NCI-H2029 (cell line): ENCODE measurements at regions not wholly inside any gene's neighbourhood (a gene's known extent, or its start where the extent isn't known, plus 50 kb on each side); places are given as distances from the start of the nearest gene placed in this dataset.
"Not testable (repeated sequence)": the region's sequence is repeated elsewhere in the genome, so short reads cannot be mapped to it uniquely, and the experiment has no call there.

Experiments used
- DNase-seq: peaks from one replicate; lab custom pipeline; 2025; lab: John Stamatoyannopoulos, UW

DNA sequence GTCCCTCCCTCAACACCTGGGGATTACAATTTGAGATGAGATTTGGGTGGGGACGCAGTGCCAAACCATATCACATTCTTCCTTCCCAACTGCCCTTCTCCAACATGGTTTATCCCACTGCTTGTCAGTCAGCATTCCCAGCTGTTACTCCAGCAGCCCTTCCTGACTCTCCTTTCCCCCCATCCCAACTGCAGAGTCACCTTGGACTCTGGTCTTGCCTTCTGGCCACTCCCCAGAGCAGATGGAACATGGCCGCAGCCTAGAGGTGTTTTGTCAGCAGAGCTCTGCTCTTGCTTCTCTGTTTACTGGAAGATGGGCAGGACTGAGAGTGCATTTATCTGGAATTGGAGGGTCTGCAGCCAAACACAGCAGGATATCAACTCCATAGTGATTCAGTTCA is 51.2 kb upstream of the MEX3C start:
- DNase-seq: no peak

DNA sequence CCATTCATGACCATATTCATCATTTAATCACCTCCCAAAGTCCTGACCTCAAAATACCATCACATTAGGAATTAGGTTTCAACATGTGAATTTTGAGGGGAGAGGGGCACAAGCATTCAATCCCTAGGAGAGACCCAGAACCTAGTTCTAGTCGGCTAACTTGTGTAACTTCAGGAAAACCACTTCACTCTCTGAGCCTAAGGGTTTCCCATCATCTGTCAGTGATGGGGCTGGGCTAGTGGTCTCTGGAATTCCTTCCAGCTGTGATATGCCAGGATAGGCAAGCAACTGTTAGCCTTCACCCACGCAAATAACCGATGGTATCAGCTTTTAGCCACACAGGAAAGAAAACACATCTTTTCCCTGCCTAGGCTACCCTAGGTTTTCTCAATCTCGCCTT is 52.5 kb upstream of the MEX3C start:
- DNase-seq: no peak

DNA sequence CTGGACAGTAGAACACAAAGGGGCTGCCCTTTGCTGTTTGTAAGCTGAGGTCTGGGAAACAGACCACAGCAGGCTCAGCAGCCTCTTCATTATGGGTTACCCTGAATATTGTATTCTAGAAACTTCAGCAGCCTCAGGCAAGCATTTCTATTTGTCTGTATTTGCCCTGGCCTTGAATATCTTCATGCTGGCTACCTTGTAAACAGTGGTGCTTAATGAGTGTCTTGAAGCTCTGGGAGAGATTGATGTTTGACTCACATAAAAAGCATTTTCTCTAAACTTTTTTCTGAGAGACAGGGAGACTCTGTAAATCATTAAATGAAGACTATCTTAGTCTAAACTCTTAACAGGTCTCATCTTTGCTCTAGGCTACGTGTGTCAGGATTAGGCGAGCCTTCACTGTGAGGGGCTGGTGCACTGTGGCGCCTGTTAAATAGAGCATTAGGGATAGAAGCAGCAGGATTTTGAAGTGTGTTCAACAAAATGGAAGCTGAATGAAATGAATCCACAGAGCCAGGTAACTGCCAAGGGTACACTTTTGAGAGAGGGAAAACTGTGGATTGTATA is 53.1 kb upstream of the MEX3C start:
- no peak for DNase-seq

DNA sequence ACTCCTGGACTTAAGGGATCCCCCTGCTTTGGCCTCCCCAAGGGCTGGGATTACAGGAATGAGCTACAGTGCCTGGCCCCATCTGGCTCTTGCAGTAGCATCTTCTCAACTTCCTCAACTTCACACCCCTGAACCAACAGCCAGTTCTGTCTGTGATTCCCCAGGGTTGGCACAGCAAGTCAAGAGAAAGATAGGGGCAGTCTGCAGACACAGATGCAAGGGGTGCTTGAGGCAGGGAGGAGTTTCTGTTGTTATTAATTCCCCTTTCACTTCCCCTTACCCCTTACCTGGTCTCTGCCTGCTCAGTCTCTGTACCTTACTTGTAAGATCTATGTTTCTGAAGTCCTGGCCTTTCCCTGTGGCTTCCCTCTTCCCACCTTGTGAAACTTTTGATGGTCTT is 54.1 kb upstream of the MEX3C start:
- no peak for DNase-seq

DNA sequence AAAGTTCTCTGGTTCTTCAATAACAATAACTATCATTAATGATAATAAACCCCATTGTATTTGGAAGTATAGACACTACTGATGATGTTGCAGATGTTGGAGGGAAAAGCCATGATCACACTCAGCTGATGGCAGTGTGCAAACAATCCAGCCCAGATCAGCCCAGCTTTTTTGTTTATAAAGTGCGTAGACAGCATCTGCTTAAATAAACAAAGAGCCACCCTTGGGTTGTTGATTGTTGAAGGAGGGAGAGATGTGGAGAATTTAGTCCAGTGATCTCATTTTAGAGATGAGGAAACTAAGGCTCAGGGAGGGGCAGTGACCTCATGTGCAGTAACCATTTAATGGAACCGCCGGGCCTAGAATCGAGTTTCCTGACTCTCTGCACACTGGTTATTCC is 56.0 kb upstream of the MEX3C start:
- DNase-seq: no peak

DNA sequence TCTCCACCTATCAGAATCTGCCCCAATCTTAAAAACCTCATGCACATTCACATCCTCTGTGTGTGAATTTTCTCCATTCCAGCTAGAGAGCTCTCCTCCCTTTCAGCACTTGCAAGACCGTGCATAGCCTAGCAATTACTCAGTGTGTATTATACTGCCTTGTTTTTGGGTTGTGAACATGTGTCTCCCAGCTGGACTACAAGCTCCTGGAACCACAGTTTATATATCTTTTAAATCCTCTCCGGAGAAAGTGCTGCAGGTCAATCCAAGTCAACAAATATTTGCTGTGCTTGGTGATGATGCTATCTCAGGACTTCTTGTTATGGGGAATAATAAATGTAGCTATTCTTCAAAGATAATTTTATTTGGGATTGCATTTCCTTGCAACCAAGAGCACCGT is 58.2 kb upstream of the MEX3C start:
- no peak for DNase-seq

DNA sequence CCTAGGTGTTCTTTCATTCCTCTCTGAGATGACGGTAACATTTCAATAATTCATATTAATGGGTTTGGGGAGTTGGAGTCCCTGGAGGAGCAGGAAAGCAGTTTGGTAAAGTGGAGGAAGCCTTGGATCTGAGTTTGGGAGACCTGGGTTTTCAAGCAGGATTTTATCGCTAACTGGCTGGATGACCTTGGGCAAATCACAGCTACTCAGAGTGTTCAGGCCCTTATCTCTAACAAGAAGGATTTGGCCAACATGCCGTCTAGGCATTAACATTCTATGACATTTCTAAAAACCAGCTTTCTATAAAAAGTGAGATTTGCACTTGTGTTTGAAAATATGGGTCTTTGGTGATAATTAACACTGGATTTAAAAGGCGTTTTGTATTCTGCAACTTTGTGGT is 59.7 kb upstream of the MEX3C start:
- no peak for DNase-seq

DNA sequence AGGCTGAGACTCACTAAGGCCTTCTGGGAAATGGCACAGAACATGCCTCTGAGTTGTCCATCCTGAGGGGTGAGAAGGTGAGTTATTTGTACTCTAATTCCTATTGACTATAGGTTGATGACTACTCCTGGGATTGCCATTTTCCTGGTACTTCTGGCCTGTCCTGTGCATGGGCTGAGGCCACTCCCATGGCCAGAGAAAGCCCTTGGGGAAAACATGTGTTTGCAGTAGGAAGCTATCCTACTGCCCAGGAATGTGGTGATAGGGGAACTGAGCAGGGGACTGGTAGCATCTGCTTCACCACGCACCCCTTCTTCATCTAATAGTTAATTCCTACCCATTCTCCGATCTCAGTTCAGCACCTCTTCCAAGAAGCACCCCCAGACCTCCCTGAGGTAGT is 62.6 kb upstream of the MEX3C start:
- DNase-seq: no peak

DNA sequence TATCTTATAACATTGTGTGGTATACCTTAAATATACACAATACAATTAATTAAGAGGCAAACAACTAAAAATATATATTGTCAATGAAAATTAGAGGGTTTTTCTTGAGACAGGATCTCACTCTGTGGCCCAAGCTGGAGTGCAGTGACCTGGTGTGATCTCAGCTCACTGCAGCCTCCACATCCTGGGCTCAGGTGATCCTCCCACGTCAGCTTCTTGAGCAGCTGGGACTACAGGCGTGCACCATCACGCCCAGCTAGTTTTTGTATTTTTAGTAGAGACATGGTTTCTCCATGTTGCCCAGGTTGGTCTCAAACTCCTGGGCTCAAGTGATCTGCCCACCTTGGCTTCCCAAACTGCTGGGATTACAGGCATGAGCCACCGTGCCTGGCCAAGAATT is 68.6 kb upstream of the MEX3C start:
- not testable (repeated sequence) for DNase-seq

DNA sequence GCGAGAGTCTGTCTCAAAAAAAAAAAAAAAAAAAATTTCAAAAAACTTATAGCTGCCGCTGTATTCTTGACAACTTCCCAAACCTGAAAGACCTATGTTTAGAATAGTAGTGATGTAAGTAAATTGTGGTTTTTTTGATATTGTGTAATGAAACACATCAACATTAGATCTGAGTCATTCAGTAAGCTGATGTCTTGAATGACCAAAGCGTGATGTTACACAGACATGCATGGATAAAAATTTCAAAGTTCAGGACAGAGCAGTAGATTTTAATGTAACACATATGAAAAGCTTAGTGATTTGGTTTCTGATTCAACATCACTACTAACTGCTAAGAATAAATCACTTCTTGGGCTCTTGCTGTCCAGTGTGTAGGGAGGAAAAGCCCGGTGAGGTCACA is 69.3 kb upstream of the MEX3C start:
- DNase-seq: no peak

DNA sequence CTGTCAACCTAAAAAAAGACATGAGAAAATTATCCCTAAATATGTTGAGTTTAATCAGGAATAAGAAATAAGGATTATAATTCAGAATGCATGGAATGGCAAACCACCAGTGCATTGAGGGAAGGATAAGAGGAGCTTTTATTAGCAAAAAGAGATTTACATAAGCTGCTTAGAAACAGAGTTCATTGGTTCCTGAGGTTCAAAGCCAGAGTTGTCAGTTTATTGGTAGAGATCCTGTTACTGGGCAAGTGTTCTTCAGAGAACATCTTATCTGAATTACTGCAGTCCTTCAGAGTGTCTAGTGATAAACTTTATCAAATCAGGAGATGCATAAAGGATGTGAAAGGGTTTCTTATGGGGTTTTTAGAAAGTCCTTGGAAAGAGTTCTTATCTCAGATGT is 76.0 kb upstream of the MEX3C start:
- no peak for DNase-seq

DNA sequence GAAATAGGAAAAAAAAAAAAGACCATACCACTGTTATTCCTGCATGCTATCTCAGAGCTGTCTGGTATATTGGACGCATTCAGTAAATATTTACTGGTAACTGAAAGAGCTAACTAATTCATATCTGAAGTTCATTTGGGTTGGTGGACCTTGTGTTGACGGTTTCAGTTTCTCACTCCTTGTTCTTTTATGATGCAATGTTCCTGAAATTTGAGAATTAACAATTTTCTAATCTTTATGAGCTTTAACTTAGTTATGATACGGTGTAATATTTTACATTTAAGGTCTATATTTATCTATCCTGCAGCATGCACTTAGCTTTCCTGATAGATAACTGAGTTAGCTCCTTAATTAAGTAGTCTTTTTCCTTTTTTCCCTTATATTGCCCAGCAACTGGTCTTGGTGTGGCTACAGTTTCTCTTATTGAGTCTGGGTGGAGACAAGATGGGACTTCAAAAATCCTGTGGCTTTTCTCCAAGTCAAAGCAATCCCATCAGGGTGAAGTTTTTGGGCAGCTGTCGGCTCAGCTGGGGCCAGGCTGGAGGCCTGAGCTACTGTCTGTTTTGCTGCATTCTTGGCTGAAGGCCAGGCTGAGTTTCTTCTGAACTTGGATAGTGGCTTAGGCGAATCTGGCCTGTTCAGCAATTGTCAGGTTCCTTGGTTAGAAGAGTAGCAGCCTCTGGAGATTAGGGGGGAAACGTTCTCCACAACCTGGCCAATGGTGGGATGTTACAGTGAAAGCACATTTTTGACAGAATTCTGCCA is 78.4 kb upstream of the MEX3C start:
- no peak for DNase-seq

DNA sequence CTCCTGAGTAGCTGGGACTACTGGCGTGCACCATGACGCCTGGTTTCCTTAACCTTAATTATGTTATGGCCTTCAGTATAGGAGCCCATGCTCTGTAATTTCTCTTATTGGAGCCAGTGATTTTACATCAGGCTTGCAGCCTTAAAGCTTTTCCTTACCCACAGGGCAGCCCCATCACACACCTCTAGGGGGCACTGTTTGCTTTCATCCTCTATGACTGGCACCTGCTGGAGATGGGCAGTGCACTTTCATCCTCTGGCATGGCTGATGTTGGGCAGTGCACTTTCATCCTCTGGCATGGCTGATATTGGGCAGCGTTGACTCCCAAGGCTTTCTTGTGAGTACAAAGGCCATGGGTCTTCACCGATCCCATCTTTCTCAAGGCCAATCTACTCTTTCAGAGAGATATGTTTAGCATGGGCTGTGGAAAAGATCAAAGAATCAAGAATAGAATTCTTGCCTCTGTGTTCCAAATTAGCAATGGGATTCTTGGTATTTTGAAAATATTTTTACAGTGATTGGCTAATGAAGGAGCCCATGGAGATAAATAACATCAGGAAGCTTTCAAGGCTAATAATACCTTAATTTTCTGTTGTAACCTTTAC is 80.7 kb upstream of the MEX3C start:
- no peak for DNase-seq

DNA sequence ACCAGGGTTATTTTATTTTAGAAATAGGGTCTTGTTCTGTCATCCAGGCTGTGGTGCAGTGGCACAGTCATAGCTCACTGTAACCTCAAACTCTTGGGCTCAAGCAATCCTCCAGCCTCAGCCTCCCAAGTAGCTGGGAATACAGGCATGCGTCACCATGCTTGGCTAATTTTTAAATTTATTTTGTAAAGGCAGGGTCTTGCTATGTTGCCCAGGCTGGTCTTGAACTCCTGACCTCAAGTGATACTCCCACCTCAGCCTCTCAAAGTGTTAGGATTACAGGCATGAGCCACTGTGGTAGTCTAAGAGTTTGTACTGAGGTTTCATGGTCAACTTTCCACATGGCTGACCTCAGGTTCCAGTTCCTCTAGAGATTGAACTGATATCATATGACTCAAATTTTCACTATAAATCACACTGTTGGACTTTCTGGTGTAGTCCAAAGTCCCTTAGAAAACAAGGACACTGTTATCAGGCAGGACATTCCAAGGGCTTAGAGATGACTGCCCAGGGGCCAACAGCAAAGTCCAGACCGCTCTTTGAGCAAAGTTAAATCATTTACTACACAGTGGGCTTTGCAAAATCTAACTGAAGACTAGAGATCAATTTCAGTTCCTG is 82.0 kb upstream of the MEX3C start:
- no peak for DNase-seq

DNA sequence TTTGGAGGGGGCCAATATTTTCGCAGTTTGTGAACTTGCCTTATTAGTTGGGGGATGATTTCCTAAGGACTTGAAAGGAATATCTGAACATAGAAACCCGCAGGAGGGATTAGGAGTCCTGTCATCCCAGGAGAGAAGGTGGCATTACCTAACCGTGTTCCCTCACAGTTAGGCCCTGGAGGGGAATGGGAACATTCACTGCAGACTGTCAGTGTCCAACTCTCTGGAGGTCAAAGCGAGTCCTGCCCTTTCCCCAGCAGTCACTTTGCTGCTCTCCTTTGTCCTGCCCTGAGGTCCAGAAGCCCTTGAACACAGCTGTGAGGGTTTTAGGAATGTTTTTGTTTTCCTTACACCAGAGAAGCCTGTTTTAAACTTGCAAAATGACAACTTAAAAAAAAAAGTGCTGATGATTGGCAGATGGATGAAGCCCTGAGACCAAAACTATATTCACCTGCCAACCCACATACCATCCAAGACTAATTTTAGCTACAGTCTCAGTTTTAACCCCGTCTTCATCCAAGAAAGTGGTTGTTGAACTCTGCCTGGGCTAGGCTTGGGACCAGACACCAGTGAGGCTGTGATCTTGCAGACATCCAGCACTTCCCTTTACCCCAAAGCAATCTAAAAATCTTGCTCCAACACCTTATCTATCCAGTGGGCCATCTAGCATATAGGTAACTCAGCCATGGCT is 90.5 kb upstream of the MEX3C start:
- no peak for DNase-seq

DNA sequence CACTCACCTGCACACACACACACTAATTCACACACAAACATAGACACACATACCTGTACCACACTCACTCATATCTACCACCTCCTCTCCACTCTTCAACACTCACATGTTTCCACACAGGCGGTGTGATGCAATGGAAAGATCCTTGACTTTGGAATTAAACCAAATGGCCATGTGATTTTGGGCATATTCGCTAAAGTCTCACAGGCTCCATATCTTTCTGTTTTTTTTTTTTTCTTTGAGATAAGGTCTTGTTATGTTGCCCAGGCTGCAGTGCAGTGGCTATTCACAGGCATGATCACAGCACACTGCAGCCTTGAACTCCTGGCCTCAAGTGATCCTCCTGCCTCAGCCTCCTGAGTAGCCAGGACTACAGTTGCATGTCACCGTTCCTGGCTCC is 91.1 kb upstream of the MEX3C start:
- no peak for DNase-seq

DNA sequence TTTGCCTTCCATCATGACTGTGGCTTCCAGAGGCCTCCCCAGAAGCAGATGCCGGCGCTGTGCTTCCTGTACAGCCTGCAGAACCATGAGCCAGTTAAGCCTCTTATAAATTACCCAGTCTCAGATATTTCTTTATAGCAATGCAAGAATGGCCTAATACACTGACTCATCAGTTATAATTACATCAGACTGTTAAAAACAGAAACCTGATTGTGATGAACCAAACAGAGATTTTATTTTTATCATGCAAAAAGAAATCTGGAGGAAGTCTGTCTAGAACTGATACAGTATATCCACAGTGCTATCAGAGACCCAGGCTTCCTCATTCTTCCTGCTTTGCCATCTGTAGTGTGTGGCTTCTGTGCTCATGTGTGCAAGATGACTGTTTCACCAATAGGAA is 93.4 kb upstream of the MEX3C start:
- no peak for DNase-seq

DNA sequence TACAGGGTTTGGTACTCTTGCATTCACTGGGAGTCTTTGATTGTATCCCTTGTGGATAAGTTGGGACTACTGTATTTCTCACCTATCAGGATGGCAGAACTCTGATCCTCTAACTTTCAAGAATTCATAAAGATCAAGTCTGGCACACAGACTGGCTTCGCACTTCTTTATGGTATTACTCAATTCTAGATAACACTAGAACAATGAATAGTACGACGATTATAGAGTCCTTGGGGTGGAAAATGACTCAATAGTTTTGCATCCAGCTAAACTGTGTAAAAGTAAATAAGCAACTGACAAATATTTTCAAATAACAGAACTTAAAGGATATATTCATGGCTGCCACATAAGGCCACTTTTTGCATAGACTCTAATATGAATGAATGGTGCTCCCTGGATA is 103.4 kb upstream of the MEX3C start:
- DNase-seq: no peak

DNA sequence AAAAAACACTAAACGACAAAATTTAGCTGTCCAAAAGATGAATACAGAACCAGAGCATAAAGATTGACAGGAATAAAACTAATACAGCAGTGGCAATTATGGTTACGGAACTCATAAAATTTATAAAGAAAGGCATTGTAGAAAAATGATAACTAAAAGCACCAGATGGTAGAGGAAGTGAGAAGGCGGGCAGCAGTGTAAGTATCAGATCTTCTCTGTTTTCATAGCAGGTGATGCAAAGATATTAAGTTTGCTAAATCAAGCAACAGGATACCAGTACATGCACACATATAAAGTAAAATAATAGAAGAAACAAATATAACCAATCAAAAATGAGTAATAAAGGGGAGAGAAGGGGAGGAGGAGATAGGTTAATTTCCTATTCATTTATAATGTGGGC is 103.9 kb upstream of the MEX3C start:
- no peak for DNase-seq

DNA sequence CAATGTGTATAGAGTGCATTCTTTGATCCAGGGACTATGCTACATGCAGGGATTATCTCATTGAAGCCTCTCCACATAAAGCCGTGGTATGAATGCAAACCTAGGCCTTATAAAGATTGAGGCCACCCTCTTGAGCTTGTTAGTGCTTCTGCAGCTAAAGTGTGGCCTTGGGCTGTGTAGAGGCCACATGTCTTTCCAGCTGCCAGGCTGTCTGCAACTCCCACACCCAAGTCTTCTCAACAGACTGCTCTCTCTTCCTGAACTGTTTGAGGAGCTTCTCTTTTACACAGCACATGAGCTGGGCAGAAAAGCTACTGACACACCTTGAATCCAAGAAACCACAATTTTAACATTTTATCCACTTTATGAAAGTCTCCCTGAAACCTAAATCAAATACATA is 119.2 kb upstream of the MEX3C start:
- no peak for DNase-seq

DNA sequence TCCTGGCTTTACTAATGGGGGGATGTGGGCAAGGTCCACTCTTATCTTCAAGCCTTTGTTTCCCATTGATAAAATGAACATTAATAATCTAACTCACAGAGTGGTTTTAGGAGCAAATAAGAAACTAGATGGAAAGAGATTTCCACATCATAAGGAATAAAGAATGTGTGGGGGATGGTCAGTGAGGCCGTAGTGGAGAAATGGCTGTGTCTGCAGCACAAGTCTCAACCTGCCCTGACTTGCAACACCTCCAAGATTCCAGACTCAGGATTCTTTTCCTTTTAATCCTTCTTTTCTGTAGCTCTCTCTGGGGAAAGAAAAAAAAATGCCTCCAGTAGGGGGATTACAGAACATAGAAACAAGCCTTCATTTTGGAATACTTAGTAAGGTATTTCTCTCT is 124.2 kb upstream of the MEX3C start:
- DNase-seq: no peak

DNA sequence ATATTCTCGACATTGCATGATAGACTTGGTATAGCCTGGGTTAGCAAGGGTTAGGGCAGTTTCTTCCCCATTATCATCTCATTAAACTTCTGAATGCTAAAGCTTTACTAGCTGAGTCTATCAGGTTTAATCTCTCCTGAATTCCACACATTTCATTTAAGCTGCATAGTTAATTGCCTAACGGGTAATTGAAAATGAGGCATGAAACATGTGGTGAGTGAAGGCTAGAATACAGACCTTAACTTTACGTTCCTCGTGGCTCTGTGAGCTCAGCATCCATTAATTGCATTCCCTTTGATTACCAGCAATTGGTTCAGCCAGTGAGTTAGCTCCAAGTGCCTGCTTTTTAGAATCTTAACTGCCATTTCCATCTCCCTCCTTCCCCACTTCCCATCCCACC is 126.5 kb upstream of the MEX3C start:
- no peak for DNase-seq

DNA sequence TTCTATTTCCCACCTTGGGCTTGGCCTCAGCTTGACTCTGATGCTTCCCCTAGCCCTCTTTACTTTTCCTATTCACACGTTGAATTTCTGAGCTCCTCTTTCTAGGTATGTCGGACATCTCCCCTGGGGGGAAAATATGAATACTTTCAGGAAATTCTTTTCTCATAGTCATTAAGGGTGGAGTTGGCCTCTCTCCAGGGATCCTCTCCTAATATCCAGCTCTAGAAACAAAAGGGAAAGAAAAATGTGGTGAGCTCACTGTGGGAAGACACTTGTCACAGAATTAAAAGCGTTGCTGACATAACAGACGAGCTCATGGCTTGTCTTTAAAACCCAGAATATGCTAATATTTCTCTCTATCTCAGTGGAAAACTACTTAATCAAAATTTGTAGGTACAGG is 132.7 kb upstream of the MEX3C start:
- no peak for DNase-seq
